ENCODE measurements at regions not wholly inside any gene's neighbourhood (a gene's known extent, or its start where the extent isn't known, plus 50 kb on each side); places are given as distances from the start of the nearest gene placed in this dataset.

DNA sequence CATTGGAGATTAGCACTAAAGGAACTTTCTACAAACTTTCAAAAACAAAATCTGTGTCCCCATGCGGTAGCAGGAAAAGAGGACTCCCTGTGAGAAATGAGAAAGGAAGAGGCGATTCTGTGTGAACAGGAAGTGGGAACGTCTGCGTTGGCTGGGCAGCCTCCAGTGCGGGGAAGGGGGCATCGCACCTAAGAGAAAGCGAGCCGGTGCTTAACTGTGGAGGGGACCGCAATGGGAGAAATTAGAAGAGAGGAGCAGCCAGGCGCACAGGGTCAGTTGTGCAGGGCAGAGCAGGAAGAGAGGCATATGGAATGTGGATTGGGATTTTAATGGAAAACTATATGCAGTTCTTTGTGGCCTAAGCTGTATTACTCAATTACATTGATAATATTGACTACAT lies 77.4 kb upstream of the DOCK9 start (continued):
- TF ChIP-seq, protein P1, sequence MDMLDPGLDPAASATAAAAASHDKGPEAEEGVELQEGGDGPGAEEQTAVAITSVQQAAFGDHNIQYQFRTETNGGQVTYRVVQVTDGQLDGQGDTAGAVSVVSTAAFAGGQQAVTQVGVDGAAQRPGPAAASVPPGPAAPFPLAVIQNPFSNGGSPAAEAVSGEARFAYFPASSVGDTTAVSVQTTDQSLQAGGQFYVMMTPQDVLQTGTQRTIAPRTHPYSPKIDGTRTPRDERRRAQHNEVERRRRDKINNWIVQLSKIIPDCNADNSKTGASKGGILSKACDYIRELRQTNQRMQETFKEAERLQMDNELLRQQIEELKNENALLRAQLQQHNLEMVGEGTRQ (CRISPR knock-in tag; IDR thresholded peaks at IDR 0.05) = no peak
- TF ChIP-seq, protein P2, sequence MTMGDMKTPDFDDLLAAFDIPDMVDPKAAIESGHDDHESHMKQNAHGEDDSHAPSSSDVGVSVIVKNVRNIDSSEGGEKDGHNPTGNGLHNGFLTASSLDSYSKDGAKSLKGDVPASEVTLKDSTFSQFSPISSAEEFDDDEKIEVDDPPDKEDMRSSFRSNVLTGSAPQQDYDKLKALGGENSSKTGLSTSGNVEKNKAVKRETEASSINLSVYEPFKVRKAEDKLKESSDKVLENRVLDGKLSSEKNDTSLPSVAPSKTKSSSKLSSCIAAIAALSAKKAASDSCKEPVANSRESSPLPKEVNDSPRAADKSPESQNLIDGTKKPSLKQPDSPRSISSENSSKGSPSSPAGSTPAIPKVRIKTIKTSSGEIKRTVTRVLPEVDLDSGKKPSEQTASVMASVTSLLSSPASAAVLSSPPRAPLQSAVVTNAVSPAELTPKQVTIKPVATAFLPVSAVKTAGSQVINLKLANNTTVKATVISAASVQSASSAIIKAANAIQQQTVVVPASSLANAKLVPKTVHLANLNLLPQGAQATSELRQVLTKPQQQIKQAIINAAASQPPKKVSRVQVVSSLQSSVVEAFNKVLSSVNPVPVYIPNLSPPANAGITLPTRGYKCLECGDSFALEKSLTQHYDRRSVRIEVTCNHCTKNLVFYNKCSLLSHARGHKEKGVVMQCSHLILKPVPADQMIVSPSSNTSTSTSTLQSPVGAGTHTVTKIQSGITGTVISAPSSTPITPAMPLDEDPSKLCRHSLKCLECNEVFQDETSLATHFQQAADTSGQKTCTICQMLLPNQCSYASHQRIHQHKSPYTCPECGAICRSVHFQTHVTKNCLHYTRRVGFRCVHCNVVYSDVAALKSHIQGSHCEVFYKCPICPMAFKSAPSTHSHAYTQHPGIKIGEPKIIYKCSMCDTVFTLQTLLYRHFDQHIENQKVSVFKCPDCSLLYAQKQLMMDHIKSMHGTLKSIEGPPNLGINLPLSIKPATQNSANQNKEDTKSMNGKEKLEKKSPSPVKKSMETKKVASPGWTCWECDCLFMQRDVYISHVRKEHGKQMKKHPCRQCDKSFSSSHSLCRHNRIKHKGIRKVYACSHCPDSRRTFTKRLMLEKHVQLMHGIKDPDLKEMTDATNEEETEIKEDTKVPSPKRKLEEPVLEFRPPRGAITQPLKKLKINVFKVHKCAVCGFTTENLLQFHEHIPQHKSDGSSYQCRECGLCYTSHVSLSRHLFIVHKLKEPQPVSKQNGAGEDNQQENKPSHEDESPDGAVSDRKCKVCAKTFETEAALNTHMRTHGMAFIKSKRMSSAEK (CRISPR knock-in tag; IDR thresholded peaks at IDR 0.05; ENCODE audit: borderline replicate concordance) = no peak
- TF ChIP-seq, protein P3, sequence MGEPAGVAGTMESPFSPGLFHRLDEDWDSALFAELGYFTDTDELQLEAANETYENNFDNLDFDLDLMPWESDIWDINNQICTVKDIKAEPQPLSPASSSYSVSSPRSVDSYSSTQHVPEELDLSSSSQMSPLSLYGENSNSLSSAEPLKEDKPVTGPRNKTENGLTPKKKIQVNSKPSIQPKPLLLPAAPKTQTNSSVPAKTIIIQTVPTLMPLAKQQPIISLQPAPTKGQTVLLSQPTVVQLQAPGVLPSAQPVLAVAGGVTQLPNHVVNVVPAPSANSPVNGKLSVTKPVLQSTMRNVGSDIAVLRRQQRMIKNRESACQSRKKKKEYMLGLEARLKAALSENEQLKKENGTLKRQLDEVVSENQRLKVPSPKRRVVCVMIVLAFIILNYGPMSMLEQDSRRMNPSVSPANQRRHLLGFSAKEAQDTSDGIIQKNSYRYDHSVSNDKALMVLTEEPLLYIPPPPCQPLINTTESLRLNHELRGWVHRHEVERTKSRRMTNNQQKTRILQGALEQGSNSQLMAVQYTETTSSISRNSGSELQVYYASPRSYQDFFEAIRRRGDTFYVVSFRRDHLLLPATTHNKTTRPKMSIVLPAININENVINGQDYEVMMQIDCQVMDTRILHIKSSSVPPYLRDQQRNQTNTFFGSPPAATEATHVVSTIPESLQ (CRISPR knock-in tag; IDR thresholded peaks at IDR 0.05) = no peak
- TF ChIP-seq NFATC4 (CRISPR knock-in tag; IDR thresholded peaks at IDR 0.05) = no peak
- TF ChIP-seq, protein P4, sequence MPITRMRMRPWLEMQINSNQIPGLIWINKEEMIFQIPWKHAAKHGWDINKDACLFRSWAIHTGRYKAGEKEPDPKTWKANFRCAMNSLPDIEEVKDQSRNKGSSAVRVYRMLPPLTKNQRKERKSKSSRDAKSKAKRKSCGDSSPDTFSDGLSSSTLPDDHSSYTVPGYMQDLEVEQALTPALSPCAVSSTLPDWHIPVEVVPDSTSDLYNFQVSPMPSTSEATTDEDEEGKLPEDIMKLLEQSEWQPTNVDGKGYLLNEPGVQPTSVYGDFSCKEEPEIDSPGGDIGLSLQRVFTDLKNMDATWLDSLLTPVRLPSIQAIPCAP (CRISPR knock-in tag; IDR thresholded peaks at IDR 0.05) = no peak

DNA sequence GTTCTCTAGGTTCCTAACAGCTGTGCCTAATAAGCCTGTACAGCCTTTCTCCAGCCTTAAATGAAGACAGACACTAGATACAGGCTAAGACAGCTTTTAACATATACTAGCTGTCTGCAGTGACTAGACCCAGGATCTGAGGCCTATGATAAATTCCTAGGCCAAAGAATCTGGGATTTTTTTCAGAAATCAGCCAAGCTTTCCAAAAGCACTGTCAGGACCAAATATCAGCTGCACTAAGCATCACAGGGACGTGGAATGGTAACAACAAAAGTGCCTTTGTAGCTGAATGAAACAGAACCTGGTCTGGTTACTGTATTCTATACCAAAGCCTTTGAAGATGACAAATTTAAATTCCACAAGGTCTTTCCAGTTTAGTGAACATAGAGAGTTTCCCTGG lies 77.9 kb upstream of the DOCK9 start:
- ChIA-PET POLR2A (no interaction called here), CTCF (interaction anchor here (1.6 to 2.0 kb wide), 2 partner anchors 22 to 27 kb away, joined by 4 to 7 read pairs; no protein-coding TSS in a partner anchor)
- peaks cover 39% of the 10 kb centered on the region for H3K4me1 Mint-ChIP-seq
- no peaks in the 10 kb centered on the region for H3K9me3 Mint-ChIP-seq
- no peak for DNase-seq (ENCODE audit: low spot score)
- no peak overlapping the region for H3K27ac Mint-ChIP-seq
- no peaks in the 10 kb centered on the region for H3K36me3 Mint-ChIP-seq
- H3K4me3 Mint-ChIP-seq = no peak overlapping the region
- TF ChIP-seq, protein P5, sequence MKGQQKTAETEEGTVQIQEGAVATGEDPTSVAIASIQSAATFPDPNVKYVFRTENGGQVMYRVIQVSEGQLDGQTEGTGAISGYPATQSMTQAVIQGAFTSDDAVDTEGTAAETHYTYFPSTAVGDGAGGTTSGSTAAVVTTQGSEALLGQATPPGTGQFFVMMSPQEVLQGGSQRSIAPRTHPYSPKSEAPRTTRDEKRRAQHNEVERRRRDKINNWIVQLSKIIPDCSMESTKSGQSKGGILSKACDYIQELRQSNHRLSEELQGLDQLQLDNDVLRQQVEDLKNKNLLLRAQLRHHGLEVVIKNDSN (CRISPR knock-in tag; IDR thresholded peaks at IDR 0.05) = no peak
- TF ChIP-seq, protein P1 (CRISPR knock-in tag; IDR thresholded peaks at IDR 0.05) = no peak
- TF ChIP-seq, protein P6, sequence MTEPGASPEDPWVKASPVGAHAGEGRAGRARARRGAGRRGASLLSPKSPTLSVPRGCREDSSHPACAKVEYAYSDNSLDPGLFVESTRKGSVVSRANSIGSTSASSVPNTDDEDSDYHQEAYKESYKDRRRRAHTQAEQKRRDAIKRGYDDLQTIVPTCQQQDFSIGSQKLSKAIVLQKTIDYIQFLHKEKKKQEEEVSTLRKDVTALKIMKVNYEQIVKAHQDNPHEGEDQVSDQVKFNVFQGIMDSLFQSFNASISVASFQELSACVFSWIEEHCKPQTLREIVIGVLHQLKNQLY (CRISPR knock-in tag; IDR thresholded peaks at IDR 0.05) = no peak
- TF ChIP-seq, protein P7, sequence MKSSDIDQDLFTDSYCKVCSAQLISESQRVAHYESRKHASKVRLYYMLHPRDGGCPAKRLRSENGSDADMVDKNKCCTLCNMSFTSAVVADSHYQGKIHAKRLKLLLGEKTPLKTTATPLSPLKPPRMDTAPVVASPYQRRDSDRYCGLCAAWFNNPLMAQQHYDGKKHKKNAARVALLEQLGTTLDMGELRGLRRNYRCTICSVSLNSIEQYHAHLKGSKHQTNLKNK (CRISPR knock-in tag; IDR thresholded peaks at IDR 0.05) = no peak
- TF ChIP-seq, protein P8, sequence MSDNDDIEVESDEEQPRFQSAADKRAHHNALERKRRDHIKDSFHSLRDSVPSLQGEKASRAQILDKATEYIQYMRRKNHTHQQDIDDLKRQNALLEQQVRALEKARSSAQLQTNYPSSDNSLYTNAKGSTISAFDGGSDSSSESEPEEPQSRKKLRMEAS (CRISPR knock-in tag; IDR thresholded peaks at IDR 0.05) = no peak
- no peak for TF ChIP-seq NFATC4 (CRISPR knock-in tag; IDR thresholded peaks at IDR 0.05)
- TF ChIP-seq OVOL2 (CRISPR knock-in tag; IDR thresholded peaks at IDR 0.05; ENCODE audit: borderline replicate concordance) = no peak
- TF ChIP-seq, protein P9, sequence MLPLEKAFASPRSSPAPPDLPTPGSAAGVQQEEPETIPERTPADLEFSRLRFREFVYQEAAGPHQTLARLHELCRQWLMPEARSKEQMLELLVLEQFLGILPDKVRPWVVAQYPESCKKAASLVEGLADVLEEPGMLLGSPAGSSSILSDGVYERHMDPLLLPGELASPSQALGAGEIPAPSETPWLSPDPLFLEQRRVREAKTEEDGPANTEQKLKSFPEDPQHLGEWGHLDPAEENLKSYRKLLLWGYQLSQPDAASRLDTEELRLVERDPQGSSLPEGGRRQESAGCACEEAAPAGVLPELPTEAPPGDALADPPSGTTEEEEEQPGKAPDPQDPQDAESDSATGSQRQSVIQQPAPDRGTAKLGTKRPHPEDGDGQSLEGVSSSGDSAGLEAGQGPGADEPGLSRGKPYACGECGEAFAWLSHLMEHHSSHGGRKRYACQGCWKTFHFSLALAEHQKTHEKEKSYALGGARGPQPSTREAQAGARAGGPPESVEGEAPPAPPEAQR (CRISPR knock-in tag; IDR thresholded peaks at IDR 0.05) = no peak
- no peak for TF ChIP-seq RELA (CRISPR knock-in tag; IDR thresholded peaks at IDR 0.05; ENCODE audit: borderline replicate concordance)
- no peak for TF ChIP-seq CBFB (CRISPR knock-in tag; IDR thresholded peaks at IDR 0.05; ENCODE audit: low read depth)
- no peak for TF ChIP-seq TEAD4 (CRISPR knock-in tag; IDR thresholded peaks at IDR 0.05)
- TF ChIP-seq, protein P10, sequence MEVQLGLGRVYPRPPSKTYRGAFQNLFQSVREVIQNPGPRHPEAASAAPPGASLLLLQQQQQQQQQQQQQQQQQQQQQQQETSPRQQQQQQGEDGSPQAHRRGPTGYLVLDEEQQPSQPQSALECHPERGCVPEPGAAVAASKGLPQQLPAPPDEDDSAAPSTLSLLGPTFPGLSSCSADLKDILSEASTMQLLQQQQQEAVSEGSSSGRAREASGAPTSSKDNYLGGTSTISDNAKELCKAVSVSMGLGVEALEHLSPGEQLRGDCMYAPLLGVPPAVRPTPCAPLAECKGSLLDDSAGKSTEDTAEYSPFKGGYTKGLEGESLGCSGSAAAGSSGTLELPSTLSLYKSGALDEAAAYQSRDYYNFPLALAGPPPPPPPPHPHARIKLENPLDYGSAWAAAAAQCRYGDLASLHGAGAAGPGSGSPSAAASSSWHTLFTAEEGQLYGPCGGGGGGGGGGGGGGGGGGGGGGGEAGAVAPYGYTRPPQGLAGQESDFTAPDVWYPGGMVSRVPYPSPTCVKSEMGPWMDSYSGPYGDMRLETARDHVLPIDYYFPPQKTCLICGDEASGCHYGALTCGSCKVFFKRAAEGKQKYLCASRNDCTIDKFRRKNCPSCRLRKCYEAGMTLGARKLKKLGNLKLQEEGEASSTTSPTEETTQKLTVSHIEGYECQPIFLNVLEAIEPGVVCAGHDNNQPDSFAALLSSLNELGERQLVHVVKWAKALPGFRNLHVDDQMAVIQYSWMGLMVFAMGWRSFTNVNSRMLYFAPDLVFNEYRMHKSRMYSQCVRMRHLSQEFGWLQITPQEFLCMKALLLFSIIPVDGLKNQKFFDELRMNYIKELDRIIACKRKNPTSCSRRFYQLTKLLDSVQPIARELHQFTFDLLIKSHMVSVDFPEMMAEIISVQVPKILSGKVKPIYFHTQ (CRISPR knock-in tag; IDR thresholded peaks at IDR 0.05) = no peak
- TF ChIP-seq NR2C2 (CRISPR knock-in tag; IDR thresholded peaks at IDR 0.05) = no peak
- TF ChIP-seq SOX15 (CRISPR knock-in tag; IDR thresholded peaks at IDR 0.05) = no peak
- no peak for TF ChIP-seq TEAD1 (CRISPR knock-in tag; IDR thresholded peaks at IDR 0.05)
- no peak for TF ChIP-seq TP53 (CRISPR knock-in tag; IDR thresholded peaks at IDR 0.05)
- ATAC-seq = no peak
- H3K27me3 Mint-ChIP-seq (ENCODE audit: low read depth) = no peaks in the 10 kb centered on the region

Measured in WTC11 (cell line).